NCI-H446 treated with DMSO at 0.1 percent for 48 hours (cell line): ENCODE measurements at regions not wholly inside any gene's neighbourhood (a gene's known extent, or its start where the extent isn't known, plus 50 kb on each side); places are given as distances from the start of the nearest gene placed in this dataset.
"Not testable (repeated sequence)": the region's sequence is repeated elsewhere in the genome, so short reads cannot be mapped to it uniquely, and the experiment has no call there.

Experiments used
- DNase-seq: peaks from one replicate; lab custom pipeline; 2025; lab: John Stamatoyannopoulos, UW

- no peak for DNase-seq
Measured at GRCh38 chr7:142500366-142500765, 242.5 kb upstream of the PRSS58 start.

GRCh38 chr7:142499635-142500034 lies 241.8 kb upstream of the PRSS58 start:
- no peak for DNase-seq

DNA sequence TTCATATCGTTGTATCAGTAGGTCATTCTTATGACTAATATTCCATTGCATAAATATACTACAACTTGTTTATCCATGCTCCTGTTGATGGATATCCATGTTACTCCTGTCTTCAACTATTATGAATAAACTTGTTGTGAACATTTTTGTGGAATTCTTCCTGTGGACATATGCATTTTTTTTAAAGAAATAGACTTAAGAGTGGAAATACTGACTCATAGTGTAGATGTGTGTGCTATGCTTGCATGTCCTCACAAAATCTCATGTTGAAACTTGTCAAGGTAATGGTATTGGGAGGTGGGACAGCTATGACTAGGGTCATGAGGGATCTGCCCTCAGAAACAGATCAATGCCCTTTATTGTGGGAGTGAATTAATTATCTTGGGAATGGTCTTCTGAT lies 240.5 kb upstream of the PRSS58 start:
- no peak for DNase-seq

DNA sequence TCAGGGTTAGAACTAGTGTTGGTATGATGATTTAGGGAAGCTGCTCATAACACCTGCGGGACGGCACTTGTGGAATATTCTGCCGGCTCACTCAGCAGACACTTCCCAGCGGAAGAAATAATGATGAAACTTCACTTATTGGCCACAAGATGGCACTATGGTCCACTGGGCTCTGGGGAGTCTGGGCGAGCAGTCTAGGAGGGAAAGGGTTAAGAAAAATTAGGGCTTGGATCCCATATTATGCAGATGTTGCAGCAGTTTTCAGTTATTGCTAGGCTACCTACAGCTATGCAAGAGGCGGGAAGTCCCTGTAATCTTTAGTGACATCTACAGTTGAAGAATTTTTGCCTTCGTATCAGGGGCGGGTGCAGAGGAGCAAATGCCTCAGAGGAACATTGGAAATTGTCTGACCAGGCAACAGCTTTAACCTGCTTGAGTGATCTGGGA lies 238.7 kb upstream of the PRSS58 start:
- no peak for DNase-seq

DNA sequence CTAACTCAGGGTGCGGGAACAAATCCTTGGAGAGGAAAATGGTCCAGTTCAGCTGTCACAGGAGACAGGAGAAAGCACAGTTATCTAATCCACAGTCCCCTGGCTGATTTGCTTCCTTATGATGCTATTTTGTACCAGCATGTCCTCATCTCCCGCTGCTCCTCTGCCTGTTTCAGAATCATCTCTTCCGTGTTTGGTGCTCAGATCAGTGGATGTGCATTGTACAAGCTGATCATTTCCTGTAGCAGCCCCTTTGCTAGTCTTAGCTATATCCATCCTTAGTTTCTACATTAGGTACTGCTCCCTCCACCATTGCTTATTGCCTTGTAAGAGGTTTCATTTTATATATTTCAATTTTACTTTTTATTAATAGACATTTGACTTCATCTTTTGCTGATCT lies 238.0 kb upstream of the PRSS58 start:
- not testable (repeated sequence) for DNase-seq

- not testable (repeated sequence) for DNase-seq
Measured at GRCh38 chr7:142495301-142495700, 237.4 kb upstream of the PRSS58 start.

DNA sequence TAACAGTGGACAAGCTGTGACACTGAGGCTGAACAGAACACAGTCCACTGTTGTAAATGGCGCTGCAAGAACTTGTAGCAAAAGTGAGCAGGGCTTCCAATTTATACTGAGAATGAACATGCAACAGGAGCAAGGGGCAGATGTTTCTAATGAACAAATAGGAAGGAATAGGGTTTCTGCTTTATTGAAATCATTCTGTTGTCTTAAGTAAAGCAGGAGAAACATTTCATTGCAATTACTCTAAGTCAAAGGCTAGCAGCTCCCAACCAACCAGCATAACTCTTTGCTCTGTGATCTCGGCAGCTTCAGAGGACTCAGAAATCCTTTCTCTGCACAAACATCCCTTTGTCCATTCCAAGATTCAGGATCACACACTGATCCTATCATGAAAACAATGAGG lies 236.2 kb upstream of the PRSS58 start:
- no peak for DNase-seq

- no peak for DNase-seq
Measured at GRCh38 chr7:142488842-142489241, 231.0 kb upstream of the PRSS58 start.

DNA sequence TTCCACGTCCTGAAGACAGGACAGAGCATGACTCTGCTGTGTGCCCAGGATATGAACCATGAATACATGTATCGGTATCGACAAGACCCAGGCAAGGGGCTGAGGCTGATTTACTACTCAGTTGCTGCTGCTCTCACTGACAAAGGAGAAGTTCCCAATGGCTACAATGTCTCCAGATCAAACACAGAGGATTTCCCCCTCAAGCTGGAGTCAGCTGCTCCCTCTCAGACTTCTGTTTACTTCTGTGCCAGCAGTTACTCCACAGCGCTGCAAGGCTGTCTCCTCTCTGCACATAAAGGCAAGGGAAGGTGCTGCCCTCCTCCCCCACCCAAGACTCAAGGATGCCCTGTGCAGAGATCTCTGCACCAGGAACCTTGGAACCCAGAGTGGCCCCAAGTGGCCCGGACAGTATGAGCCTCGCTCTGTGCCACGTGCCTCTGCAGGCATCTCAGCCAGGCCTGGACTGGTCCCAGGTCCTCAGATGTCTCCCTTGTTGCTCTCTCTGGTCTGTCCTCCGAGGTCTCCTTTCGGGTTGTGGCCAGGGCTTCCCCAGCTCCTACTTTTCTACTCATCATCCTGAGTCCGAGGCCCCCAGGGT lies 230.3 kb upstream of the PRSS58 start:
- no peak for DNase-seq

DNA sequence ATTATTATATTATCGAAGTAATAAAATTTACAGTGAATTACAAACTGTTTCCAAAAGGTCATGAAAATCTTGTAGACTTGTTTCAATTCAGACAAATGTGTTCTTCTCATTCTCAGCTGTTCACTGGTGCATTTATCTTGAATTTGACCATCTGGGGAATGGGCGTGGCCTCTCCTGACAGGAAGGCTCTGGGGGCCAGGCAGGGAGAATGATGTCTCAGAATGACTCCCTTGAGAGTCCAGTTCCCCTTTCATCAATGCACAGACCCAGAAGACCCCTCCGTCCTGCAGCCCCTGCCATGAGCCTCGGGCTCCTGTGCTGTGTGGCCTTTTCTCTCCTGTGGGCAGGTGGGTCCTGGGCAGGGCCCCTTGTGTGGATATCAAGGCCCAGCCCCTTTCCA lies 229.7 kb upstream of the PRSS58 start:
- DNase-seq: not testable (repeated sequence)

- DNase-seq: no peak
Measured at GRCh38 chr7:142487124-142487523, 229.3 kb upstream of the PRSS58 start.

DNA sequence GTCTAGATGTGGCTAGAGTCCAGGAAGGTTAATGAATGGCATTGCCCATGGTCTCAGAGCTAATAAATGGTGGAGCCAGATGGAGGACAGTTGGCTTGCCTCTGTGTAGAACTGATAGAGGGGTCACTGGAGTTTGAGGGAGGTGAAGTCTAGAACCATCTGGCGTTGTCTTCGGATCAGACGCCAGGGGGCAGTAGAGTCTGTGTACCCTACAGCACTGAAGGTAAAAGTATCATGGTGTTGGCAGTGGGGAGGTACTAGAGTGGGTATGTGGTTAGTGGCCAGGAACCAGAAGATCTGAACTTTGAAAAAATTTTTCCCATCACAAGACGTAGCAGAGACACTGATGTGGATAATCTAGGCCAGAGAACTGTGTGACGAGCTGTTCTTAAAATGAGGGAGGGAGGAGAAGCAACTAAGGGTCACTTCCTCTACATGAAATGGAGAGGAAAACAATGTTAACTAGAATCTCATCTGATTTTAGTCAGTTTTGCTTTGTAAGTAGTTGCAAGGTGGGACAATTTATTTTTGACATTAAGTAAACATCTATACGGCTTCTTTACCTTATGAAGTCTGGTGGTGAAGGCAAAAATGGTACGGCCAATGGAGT lies 227.9 kb upstream of the PRSS58 start:
- no peak for DNase-seq

DNA sequence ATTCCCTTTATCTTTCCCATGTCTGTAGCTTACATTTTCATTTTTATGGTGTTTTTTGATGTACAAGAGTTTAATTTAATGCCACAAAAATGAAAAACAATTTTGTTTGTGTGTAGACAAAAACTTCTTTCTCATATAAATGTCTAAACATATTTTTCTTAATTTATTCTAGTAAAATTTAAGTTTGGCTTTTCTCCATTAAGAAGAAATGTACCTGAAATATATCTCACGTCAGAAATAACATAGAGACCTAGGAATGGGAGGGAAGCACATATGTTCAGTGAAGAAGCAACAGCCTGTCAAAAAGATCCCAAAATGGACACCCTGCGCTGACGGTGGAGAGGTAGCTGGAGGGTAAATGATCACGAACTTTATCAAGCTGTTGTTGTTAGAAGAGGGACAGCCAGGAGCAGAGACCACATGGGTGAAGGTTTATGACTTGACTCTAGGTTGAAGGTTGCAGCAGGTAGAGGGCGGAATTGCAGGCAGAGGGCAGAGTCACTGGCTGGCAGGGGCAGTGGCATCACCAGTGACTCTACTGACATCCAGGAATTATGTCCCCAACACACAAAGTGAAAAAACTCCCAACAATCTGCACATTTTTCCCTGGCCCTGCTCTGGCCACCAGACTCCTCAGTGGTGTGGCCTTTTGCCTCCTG lies 225.9 kb upstream of the PRSS58 start:
- DNase-seq: no peak

- DNase-seq: no peak
Measured at GRCh38 chr7:142482891-142483658, 225.2 kb upstream of the PRSS58 start.

- no peak for DNase-seq
Measured at GRCh38 chr7:142481548-142481947, 223.7 kb upstream of the PRSS58 start.

DNA sequence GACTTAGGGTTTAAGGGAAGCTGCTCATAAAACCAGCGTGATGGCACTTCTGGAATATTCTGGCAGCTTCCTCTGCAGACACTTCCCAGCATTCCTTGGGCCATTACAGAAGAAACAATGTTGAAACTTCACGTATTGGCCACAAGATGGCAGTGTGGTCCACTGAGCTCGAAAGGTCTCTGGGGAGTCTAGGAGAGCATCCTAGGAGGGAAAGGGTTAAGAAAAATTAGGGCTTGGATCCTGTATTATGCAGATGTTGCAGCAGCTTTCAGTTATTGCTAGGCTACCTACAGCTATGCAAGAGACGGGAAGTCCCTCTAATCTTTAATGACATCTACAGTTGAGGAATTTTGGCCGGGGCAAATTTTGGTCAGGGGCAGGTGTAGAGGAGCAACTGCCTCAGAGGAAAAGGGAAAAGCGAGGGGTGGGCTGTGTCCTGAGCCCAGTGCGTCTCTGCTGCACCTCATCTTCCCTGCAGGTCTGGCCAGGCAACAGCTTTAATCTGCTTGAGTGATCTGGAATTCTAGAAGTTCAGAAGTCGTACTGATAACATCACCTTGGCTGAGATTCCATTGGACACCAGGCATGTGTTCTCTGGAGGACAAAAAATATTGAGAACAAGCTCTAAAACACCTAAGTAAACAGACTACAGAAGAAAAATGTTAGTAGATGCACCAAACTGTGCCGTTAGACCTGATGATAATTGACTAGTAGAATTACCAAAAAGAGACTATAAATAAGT lies 220.8 kb upstream of the PRSS58 start:
- no peak for DNase-seq

DNA sequence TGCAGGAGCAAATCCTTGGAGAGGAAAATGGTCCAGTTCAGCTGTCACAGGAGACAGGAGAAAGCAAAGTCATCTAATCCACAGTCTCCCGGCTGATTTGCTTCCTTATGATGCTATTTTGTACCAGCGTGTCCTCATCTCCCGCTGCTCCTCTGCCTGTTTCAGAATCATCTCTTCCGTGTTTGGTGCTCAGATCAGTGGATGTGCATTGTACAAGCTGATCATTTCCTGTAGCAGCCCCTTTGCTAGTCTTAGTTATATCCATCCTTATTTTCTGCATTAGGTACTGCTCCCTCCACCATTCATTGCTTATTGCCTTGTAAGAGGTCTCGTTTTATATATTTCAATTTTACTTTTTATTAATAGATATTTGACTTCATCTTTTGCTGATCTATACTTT lies 219.9 kb upstream of the PRSS58 start:
- DNase-seq: not testable (repeated sequence)

DNA sequence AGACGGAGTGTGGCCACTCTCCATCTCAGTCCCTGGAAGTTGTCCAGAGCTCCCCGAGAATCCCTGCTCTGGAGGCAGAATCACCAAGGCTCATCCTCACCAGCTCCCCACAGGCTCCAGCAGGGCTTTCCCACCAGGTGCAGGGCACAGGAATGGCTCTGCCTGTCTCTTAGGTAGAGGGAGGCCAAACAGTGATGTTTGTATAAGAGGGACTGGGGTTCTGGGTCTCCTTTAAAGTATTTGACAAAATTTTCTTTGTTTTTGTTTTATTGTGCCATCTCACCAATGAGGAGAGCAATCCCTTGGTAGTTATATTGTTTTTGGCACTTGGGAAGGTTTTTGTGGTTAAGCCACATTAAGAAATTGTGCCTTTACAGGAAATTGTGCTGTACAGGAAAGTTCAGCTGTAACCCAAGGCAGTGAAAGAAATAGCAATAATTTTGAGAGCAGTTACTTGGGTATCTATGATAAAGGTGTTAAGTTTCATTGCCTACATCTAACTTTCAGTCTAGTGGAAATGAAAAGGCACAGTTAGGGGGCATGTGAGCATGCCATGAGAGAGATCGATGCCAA lies 219.3 kb upstream of the PRSS58 start:
- DNase-seq: no peak

- DNase-seq: no peak
Measured at GRCh38 chr7:142476077-142476476, 218.2 kb upstream of the PRSS58 start.

DNA sequence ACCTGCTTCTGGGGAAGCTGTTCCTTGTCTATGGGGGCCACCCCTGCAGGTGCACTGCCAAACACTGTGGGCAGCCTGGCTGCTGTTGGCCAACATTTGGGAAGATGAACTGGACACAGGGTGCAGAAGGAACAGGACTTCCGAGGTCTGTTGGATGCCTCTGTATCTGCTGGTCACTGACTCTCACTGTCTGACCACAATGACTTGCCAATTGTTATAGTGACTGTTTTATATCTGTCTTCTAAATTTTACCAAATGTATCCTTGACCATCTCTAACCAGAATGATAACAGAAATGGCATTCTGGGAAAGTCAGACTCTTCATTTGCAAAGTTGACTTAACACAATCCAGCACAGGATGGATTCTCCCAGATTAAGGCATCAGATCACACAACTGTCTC lies 214.0 kb upstream of the PRSS58 start:
- no peak for DNase-seq

GRCh38 chr7:142470544-142470830 lies 212.6 kb upstream of the PRSS58 start:
- no peak for DNase-seq
